H1 (cell line): ENCODE measurements at regions not wholly inside any gene's neighbourhood (a gene's known extent, or its start where the extent isn't known, plus 50 kb on each side); places are given as distances from the start of the nearest gene placed in this dataset.

Experiments used
- CTCF ChIA-PET: fragments of 300-600 bp; sonication (Branson Sonifier 250); formaldehyde crosslinking; loops from one replicate; lab custom pipeline; 2021; ENCODE audit not compliant: partially characterized antibody; lab: Charles Lee
- POLR2A ChIA-PET: fragments of 300-600 bp; sonication (Branson Sonifier 250); formaldehyde crosslinking; loops from one replicate; lab custom pipeline; 2021; ENCODE audit warnings: inconsistent platforms; ENCODE audit not compliant: partially characterized antibody; lab: Charles Lee
- DNase-seq, 2 experiments: peaks; one replicate each; pipeline versions ENCODE4 v3.0.0 to v3.0.0-alpha.2; 2010 to 2022; ENCODE audit warnings: low spot score in 2 of 2, low read depth in 1 of 2, mixed read lengths in 1 of 2
- FAIRE-seq: peaks from 2 replicates; lab custom pipeline; 2011; peaks lifted over from hg19 to GRCh38; lab: Jason Lieb, UNC
- H2AFZ ChIP-seq: 2 replicates; pipeline ENCODE4 v1.8.1; 2012; ENCODE audit warnings: low read length, inconsistent platforms
- H2AK5ac ChIP-seq: 2 replicates; pipeline ENCODE4 v1.6.1; 2013; ENCODE audit warnings: low read depth, low read length
- H2BK120ac ChIP-seq: replicated peaks from 2 replicates; pipeline ENCODE3; 2013; ENCODE audit warnings: low read depth, low read length, inconsistent platforms
- H2BK12ac ChIP-seq: 2 replicates; pipeline ENCODE4 v1.6.1; 2013; ENCODE audit warnings: low read depth, low read length
- H2BK15ac ChIP-seq: 2 replicates; pipeline ENCODE4 v1.6.1; 2013; ENCODE audit warnings: low read length
- H2BK20ac ChIP-seq: 2 replicates; pipeline ENCODE4 v1.6.1; 2013; ENCODE audit warnings: low read length
- H2BK5ac ChIP-seq: 2 replicates; pipeline ENCODE4 v1.6.1; 2013; ENCODE audit warnings: low read depth, low read length
- H3K14ac ChIP-seq: 2 replicates; pipeline ENCODE4 v1.6.1; 2013; ENCODE audit warnings: inconsistent platforms; ENCODE audit not compliant: insufficient read length
- H3K18ac ChIP-seq: 2 replicates; pipeline ENCODE4 v1.6.1; 2013; ENCODE audit warnings: low read length; ENCODE audit errors: extremely low read depth
- H3K23ac ChIP-seq: 2 replicates; pipeline ENCODE4 v1.6.1; 2013; ENCODE audit warnings: inconsistent platforms; ENCODE audit not compliant: insufficient read length
- H3K23me2 ChIP-seq: 2 replicates; pipeline ENCODE4 v1.6.1; 2013; ENCODE audit warnings: low read depth, low read length
- H3K27ac ChIP-seq: 2 replicates; pipeline ENCODE4 v1.6.1; 2011; ENCODE audit warnings: low read depth, low read length, inconsistent platforms
- H3K27me3 ChIP-seq, 4 experiments: replicated peaks in 1 of 4; 1 replicate in 1 of 4; 2 replicates in 3 of 4; pipeline versions ENCODE4 v1.6.1 to v1.8.1; 2011 to 2013; ENCODE audit warnings: low read length in 3 of 4, mild to moderate bottlenecking in 3 of 4, inconsistent platforms in 2 of 4, mixed read lengths in 2 of 4, moderate library complexity in 1 of 4; ENCODE audit not compliant: control insufficient read depth in 3 of 4, insufficient read depth in 3 of 4; ENCODE audit errors: extremely low read depth in 1 of 4
- H3K36me3 ChIP-seq, 4 experiments: 2 replicates each; pipeline versions ENCODE4 v1.6.1 to v1.8.1; 2011 to 2013; ENCODE audit warnings: mild to moderate bottlenecking in 4 of 4, low read length in 3 of 4, moderate library complexity in 2 of 4, control low read depth in 1 of 4, inconsistent platforms in 1 of 4; ENCODE audit not compliant: insufficient read depth in 4 of 4, control insufficient read depth in 2 of 4
- H3K4ac ChIP-seq: replicated peaks from 2 replicates; pipeline ENCODE3; 2013; ENCODE audit warnings: low read length, low read depth, mixed read lengths, inconsistent platforms; ENCODE audit not compliant: insufficient read length
- H3K4me1 ChIP-seq, 4 experiments: replicated peaks in 1 of 4; 1 replicate in 1 of 4; 2 replicates in 3 of 4; pipeline versions ENCODE4 v1.6.1 to v1.8.1; 2011 to 2013; ENCODE audit warnings: low read length in 3 of 4, inconsistent platforms in 2 of 4, mixed read lengths in 1 of 4; ENCODE audit not compliant: insufficient read depth in 4 of 4, control insufficient read depth in 3 of 4
- H3K4me2 ChIP-seq, 2 experiments: 2 replicates each; pipeline versions ENCODE4 v1.6.1 to v1.8.1; 2011 to 2013; ENCODE audit warnings: low read depth in 2 of 2, low read length in 2 of 2, control low read depth in 1 of 2, inconsistent platforms in 1 of 2, mild to moderate bottlenecking in 1 of 2; ENCODE audit not compliant: insufficient read depth in 1 of 2
- H3K4me3 ChIP-seq, 4 experiments: fragments of 200-600, 300-600 bp in 1 of 4; sonication (generic), shearing (Covaris generic), sonication (Bioruptor Twin) in 1 of 4; 2 replicates each; pipeline versions ENCODE4 v1.5.1 to v1.8.1; 2011 to 2016; ENCODE audit warnings: low read length in 4 of 4, low read depth in 3 of 4, control low read depth in 2 of 4, inconsistent platforms in 2 of 4, mild to moderate bottlenecking in 2 of 4, mixed read lengths in 1 of 4, moderate library complexity in 1 of 4; ENCODE audit not compliant: insufficient read depth in 2 of 4; ENCODE audit errors: extremely low read depth in 1 of 4
- H3K56ac ChIP-seq: replicated peaks from 2 replicates; pipeline ENCODE3; 2013; ENCODE audit warnings: low read depth, mild to moderate bottlenecking, mixed read lengths, low read length, inconsistent platforms; ENCODE audit not compliant: insufficient read length
- H3K79me1 ChIP-seq: 2 replicates; pipeline ENCODE4 v1.6.1; 2013; ENCODE audit warnings: low read depth, low read length, control low read depth
- H3K79me2 ChIP-seq, 2 experiments: 2 replicates each; pipeline versions ENCODE4 v1.6.1 to v1.8.1; 2012 to 2013; ENCODE audit warnings: low read length in 2 of 2, mild to moderate bottlenecking in 2 of 2, inconsistent platforms in 1 of 2; ENCODE audit not compliant: insufficient read depth in 2 of 2, control insufficient read depth in 1 of 2
- H3K9ac ChIP-seq, 4 experiments: replicated peaks in 1 of 4; 1 replicate in 1 of 4; 2 replicates in 3 of 4; pipeline versions ENCODE4 v1.6.1 to v1.8.1; 2011 to 2013; ENCODE audit warnings: low read depth in 3 of 4, low read length in 3 of 4, control low read depth in 2 of 4, mild to moderate bottlenecking in 2 of 4, moderate library complexity in 2 of 4, inconsistent platforms in 1 of 4; ENCODE audit errors: extremely low read depth in 1 of 4
- H3K9me3 ChIP-seq, 2 experiments: 2 replicates each; pipeline versions ENCODE4 v1.6.1 to v1.8.1; 2012 to 2013; ENCODE audit warnings: mild to moderate bottlenecking in 2 of 2, moderate library complexity in 2 of 2, control low read depth in 1 of 2, inconsistent platforms in 1 of 2, low read depth in 1 of 2, low read length in 1 of 2, mixed read lengths in 1 of 2; ENCODE audit not compliant: insufficient read depth in 2 of 2
- H4K20me1 ChIP-seq, 2 experiments: replicated peaks in 1 of 2; 2 replicates each; pipeline versions ENCODE3 to v1.8.1; 2011 to 2013; ENCODE audit warnings: inconsistent platforms in 2 of 2, low read length in 2 of 2, mild to moderate bottlenecking in 1 of 2; ENCODE audit not compliant: insufficient read depth in 2 of 2, control insufficient read depth in 1 of 2
- H4K5ac ChIP-seq: 2 replicates; pipeline ENCODE4 v1.6.1; 2013; ENCODE audit warnings: low read length, low read depth, mixed read lengths, inconsistent platforms; ENCODE audit not compliant: insufficient read length
- H4K8ac ChIP-seq: 2 replicates; pipeline ENCODE4 v1.8.0; 2013; ENCODE audit warnings: mild to moderate bottlenecking, moderate library complexity, low read length, inconsistent platforms; ENCODE audit not compliant: insufficient read depth; ENCODE audit errors: extremely low read depth
- H4K91ac ChIP-seq: replicated peaks from 2 replicates; pipeline ENCODE3; 2013; ENCODE audit warnings: low read length, mixed read lengths, inconsistent platforms; ENCODE audit not compliant: insufficient read length
- CHD2 ChIP-seq: IDR thresholded peaks from 2 replicates; pipeline ENCODE4 v1.6.1; 2012; ENCODE audit warnings: low read length, improper control_type of control experiment
- CTBP2 ChIP-seq: IDR thresholded peaks from 2 replicates; pipeline ENCODE4 v1.7.0; 2011; ENCODE audit warnings: borderline replicate concordance, mild to moderate bottlenecking, moderate library complexity, mixed read lengths, low read length; ENCODE audit not compliant: insufficient read depth, insufficient read length
- EZH2 ChIP-seq: fragments of 200-600 bp; sonication (generic); IDR thresholded peaks from 2 replicates; pipeline ENCODE4 v1.7.1; 2012; ENCODE audit warnings: low read depth, mild to moderate bottlenecking, moderate library complexity, low read length, inconsistent platforms; ENCODE audit not compliant: severe bottlenecking
- POLR2A ChIP-seq, 2 experiments: IDR thresholded peaks; 1 replicate in 1 of 2; 2 replicates in 1 of 2; pipeline ENCODE4 v1.6.1; 2011; ENCODE audit warnings: low read depth in 2 of 2, low read length in 2 of 2, mild to moderate bottlenecking in 2 of 2; ENCODE audit errors: control extremely low read depth in 1 of 2
- SIN3A ChIP-seq, 2 experiments: IDR thresholded peaks in 1 of 2; conservative IDR thresholded peaks in 1 of 2; 2 replicates each; pipeline ENCODE4 v1.6.1; 2011 to 2012; ENCODE audit warnings: low read length in 2 of 2, improper control_type of control experiment in 1 of 2, low read depth in 1 of 2, mild to moderate bottlenecking in 1 of 2
- SP4 ChIP-seq: IDR thresholded peaks from 2 replicates; pipeline ENCODE4 v1.6.1; 2012; ENCODE audit warnings: low read length, inconsistent platforms
- TAF7 ChIP-seq: optimal IDR thresholded peaks from 2 replicates; pipeline ENCODE3; 2011; ENCODE audit warnings: low read depth, mild to moderate bottlenecking, inconsistent platforms, low read length, moderate library complexity, borderline replicate concordance
- WGBS, 2 experiments: shearing (Covaris generic) in 1 of 2; methylation state at CpG; one replicate each; pipeline versions ENCODE4 v1.1.6 to v1.1.7; 2013 to 2015; ENCODE audit warnings: low lambda C conversion rate in 2 of 2, mixed read lengths in 2 of 2, inconsistent platforms in 1 of 2, low coverage in 1 of 2, missing lambda C conversion rate in 1 of 2; ENCODE audit not compliant: insufficient replicate concordance in 2 of 2, insufficient coverage in 1 of 2, insufficient read length in 1 of 2; ENCODE audit errors: extremely low coverage in 1 of 2, missing lambda C conversion rate in 1 of 2; 5-methylcytosine and 5-hydroxymethylcytosine counted together
- TF ChIP-seq, protein P1 (sequence below): IDR thresholded peaks from 2 replicates; pipeline ENCODE4 v1.6.1; 2011; ENCODE audit warnings: low read length, improper control_type of control experiment
- TF ChIP-seq, protein P2 (sequence below): IDR thresholded peaks from 2 replicates; pipeline ENCODE4 v1.6.1; 2011; ENCODE audit warnings: low read depth, mild to moderate bottlenecking, low read length; ENCODE audit not compliant: insufficient read depth

DNA sequence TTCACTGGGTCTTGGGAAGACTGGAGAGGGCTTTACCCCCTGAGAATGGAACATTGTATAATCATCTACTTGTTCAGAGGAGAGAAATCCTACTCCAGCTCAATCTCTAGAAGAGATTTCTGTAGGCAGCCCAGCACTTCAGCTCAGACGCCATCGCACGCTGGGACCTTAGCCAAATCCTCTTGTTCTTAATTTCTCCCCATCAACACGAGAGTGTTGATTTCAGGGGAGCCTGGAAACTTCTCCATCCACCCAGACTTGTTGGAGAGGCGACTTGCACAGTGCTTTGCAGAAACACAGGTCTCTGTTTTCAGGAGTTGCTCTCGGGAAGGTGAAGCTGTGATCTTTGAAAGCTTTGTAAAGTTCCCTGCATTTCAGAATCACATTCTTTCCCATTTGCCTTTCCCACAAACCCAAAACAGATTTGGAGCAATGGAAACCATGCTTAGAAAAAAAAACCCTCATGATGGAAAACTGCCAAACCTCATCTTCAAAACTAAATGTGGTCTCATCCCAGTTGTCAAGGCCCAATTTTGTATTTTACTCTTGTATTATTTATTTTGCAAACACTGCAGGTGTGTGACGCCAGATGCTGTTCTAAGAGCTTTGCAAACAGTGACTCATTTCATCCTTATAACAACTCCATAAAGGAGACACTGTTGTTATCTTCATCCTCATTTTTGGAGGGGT is 60.9 kb downstream of the CALML3 start:
- Histone ChIP-seq H3K18ac (no peak overlapping the region; the same call in 1 of the 2 replicates), H3K9me3 (no peaks in the 10 kb centered on the region), H3K36me3 (no peaks in the 10 kb centered on the region), H3K27me3 (no peaks in the 10 kb centered on the region; a peak in 2 of 7 replicates), H3K27ac (no peak overlapping the region), H4K91ac (no peak overlapping the region), H3K79me2 (no peaks in the 10 kb centered on the region), H2BK120ac (no peak overlapping the region), H3K23ac (no peak overlapping the region), H3K9ac (no peak overlapping the region), H3K4me3 (no peak overlapping the region), H2BK15ac (0 out of 2 replicates have a peak overlapping the region, but pooled peaks have one; percentile 66), H3K56ac (no peak overlapping the region), H2AK5ac (no peak overlapping the region; the same call in 1 of the 2 replicates), H2AFZ (no peak overlapping the region), H3K4me2 (no peak overlapping the region), H4K8ac (no peak overlapping the region), H2BK12ac (peak overlapping the region; percentile 93; the same call in 1 of the 2 replicates), H3K79me1 (no peaks in the 10 kb centered on the region), H2BK20ac (peak overlapping the region; percentile 26; the same call in 1 of the 2 replicates), H3K23me2 (no peaks in the 10 kb centered on the region), H3K4me1 (peaks cover 2 to 28% (median 16%) of the 10 kb centered on the region in 4 experiments), H2BK5ac (no peak overlapping the region; the same call in 1 of the 2 replicates), H3K4ac (no peak overlapping the region), H4K5ac (no peak overlapping the region), H3K14ac (no peak overlapping the region), H4K20me1 (no peaks in the 10 kb centered on the region)
- no peak for DNase-seq
- POLR2A ChIA-PET, result interaction anchor here (0.9 to 2.0 kb wide), 3 partner anchors 9 to 139 kb away, joined by 3 to 5 read pairs (median 3); no protein-coding TSS in a partner anchor
- FAIRE-seq, result no peak
- 91% methylated on average over 7 of the region's 7 CpGs; no CpG with 5 or more reads in 1 of the 2 experiments for WGBS, 2 experiments
- CTCF ChIA-PET, result interaction anchor here (1.0 to 4.0 kb wide), 6 partner anchors 10 to 495 kb away, joined by 3 to 27 read pairs (median 6); no protein-coding TSS in a partner anchor
- TF ChIP-seq TAF7 (no peak), CHD2 (no peak), CTBP2 (no peak), SIN3A (conservative IDR thresholded peaks at IDR 0.05 in 1 of 2, IDR thresholded peaks at IDR 0.05 in 1 of 2; ENCODE audit: low read depth in 1 of 2, low read length in 2 of 2) (no peak), EZH2 (no peak), POLR2A (IDR thresholded peaks at IDR 0.05; ENCODE audit: control extremely low read depth in 1 of 2, low read depth in 2 of 2, low read length in 2 of 2) (no peak), SP4 (no peak)
- TF ChIP-seq, protein P1, sequence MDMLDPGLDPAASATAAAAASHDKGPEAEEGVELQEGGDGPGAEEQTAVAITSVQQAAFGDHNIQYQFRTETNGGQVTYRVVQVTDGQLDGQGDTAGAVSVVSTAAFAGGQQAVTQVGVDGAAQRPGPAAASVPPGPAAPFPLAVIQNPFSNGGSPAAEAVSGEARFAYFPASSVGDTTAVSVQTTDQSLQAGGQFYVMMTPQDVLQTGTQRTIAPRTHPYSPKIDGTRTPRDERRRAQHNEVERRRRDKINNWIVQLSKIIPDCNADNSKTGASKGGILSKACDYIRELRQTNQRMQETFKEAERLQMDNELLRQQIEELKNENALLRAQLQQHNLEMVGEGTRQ, result no peak
- TF ChIP-seq, protein P2, sequence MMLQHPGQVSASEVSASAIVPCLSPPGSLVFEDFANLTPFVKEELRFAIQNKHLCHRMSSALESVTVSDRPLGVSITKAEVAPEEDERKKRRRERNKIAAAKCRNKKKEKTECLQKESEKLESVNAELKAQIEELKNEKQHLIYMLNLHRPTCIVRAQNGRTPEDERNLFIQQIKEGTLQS, result no peak
